D341Med (cell line): ENCODE measurements at regions not wholly inside any gene's neighbourhood (a gene's known extent, or its start where the extent isn't known, plus 50 kb on each side); places are given as distances from the start of the nearest gene placed in this dataset.

Experiments used
- DNase-seq: peaks from one replicate; pipeline ENCODE4 v3.0.0; 2012; ENCODE audit warnings: low spot score

DNA sequence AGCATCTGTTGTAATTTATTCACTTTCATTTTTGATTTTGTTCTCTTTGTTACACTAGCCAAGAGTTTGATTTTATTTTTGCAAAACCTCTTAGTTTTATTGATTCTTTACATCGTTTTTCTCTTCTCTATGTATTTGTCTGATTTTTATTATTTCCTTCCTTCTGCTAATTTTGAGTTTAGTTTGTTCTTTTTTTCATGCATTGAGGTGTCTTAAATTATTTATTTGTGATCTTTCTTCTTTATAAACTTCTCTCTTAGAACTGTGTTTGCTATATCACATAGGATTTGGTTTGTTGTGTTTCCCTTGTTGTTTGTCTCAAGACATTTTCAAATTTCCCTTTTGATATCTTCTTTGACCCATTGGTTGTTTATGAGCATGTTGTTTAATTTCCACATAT, 51.7 kb upstream of the NFKBIA start:
- no peak for DNase-seq

DNA sequence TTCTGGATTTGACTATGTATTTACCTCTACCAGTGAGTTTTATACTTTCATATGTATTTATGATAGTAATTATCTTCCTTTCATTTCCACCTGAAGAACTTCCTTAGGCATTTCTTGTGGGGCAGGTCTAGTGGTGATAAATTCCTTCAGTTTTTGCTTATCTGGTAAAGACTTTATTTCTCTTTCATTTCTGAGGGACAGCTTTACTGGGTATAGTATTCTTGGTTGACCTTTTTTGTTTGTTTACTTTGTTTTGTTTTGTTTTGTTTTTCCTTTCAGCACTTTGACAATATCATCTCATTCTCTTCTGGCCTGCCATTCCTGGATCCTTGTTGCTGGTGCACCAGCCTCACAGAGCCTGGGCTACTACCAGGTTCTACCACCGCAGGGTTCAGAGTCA, 53.9 kb upstream of the NFKBIA start:
- no peak for DNase-seq

GRCh38 chr14:35459776-35460175, 55.2 kb upstream of the NFKBIA start:
- no peak for DNase-seq

- DNase-seq: peak; percentile 62
Observed at GRCh38 chr14:35470755-35471154, 63.2 kb upstream of the INSM2 start.

DNA sequence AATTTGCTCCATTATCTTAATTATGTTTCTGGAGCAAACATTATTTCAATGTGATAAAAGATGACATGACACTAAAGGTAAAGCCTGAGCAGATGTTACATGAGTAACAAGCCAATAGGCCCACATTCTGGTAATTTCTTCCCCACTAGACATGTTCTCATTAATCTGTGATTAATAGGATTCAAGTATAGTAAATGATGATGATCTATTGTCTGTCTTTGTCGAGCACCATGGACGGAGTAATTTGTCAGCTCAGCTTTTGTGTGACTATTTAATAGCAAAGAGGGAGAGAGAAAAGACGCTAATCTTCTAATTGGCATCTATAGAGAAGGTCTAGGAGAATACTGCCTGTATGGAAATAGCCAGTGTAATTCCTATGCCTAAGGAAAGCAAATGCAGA, 62.2 kb upstream of the INSM2 start:
- peak; percentile 46 for DNase-seq

- no peak for DNase-seq
Observed at GRCh38 chr14:35474323-35474722, 59.6 kb upstream of the INSM2 start.

DNA sequence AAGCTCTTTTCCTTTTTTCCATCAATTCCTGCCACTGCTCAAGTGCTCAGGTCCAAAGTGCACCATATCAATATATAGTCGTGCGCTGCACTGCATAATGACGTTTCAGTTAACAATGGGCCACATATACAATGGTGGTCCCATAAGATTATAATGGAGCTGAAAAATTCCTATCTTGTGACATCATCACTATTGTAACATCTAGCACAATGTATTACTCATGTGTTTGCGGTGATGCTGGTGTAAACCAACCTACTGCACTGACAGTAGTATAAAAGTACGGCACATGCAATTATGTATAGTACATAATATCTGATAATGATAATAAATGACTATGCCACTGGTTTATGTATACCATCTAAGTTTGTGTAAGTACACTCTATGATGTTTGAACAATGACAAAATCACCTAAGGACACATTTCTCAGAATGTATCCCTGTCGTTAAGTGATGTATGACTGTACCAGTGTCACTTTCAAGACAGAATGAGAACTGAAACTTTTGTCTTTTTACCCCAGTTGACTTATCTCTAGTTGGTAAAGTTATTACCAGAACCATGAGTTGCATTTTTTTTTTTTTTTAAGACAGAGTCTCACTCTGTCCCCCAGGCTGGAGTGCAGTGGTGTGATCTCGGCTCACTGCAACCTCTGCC, 53.7 kb upstream of the INSM2 start:
- no peak for DNase-seq

- no peak for DNase-seq
Observed at GRCh38 chr14:35482994-35483515, 50.9 kb upstream of the INSM2 start.
